Nephron (organoid): ENCODE measurements at regions not wholly inside any gene's neighbourhood (a gene's known extent, or its start where the extent isn't known, plus 50 kb on each side); places are given as distances from the start of the nearest gene placed in this dataset.

Experiments
- H3K27ac Mint-ChIP-seq, 3 experiments: 2 replicates each; pipeline ENCODE4 v1.8.0; 2020; ENCODE audit warnings: mixed read lengths in 3 of 3, mild to moderate bottlenecking in 2 of 3, moderate library complexity in 1 of 3
- H3K27me3 Mint-ChIP-seq: 2 replicates; pipeline ENCODE4 v1.8.0; 2021; ENCODE audit warnings: low read depth, mild to moderate bottlenecking, moderate library complexity, mixed read lengths
- H3K36me3 Mint-ChIP-seq: 2 replicates; pipeline ENCODE4 v1.8.0; 2020; ENCODE audit warnings: low read depth, mixed read lengths
- H3K4me1 Mint-ChIP-seq: 2 replicates; pipeline ENCODE4 v1.8.0; 2020; ENCODE audit warnings: mixed read lengths
- H3K4me3 Mint-ChIP-seq, 3 experiments: 2 replicates each; pipeline ENCODE4 v1.8.0; 2020; ENCODE audit warnings: mild to moderate bottlenecking in 3 of 3, mixed read lengths in 3 of 3, moderate library complexity in 2 of 3
- H3K9me3 Mint-ChIP-seq: 2 replicates; pipeline ENCODE4 v1.8.0; 2020; ENCODE audit warnings: mixed read lengths
- TF ChIP-seq, protein P1 (sequence below), 3 experiments: fragments of 200-600 bp; sonication (generic); IDR thresholded peaks; one replicate each; pipeline ENCODE4 v1.5.0; 2021; ENCODE audit warnings: antibody characterized with exemption in 3 of 3; ENCODE audit not compliant: unreplicated experiment in 3 of 3

DNA sequence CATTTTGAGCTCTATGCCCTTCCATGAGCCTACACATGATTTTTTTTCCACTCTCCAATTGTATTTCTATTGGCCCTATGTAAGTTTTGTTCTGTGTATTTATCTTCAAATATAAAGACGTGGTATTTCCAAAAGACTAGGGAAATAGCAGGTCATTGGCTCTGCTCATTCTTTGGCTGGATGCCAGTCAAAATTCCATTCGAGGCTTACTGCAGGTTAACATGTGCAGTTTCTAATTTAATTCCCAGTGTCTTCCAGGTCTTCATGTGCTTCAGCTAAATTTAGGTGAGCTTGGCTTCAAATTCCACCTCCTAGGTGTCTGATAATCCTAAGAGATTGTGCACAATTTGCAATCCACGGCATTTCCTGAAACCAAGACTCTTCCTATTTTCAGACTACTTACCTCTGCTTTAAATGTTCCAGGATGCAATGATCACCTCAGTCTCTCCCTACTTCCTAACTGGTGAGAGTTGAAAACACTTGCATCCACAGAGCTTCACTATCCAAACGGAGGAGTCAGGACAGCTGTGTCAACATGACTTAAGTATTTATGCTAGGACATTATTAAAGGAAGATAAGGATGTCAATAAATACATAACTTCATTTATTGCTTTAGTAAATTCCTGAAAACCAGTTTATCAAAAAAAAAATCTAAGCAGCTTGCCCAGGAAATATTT, 236.1 kb downstream of the COL12A1 start:
- no peaks in the 10 kb centered on the region for H3K27me3 Mint-ChIP-seq

DNA sequence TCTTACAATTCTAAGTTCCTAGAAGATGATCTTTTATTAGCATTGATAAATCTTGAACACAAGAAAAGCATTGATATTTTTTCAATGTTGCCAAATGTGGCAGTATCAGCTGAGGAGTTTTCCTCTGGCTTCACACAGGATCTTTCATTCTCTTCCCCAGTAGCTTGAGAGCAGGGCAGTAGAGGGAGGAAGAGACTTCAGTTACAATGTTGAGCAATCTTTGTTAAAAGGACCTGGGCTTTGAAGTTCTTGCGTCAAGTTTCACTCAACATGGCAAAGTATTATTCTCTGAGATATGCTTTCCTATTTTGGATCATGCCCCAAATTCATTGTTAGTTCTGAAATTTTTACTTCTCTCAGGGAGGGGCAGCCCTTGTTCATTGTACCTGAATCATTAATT, 238.0 kb downstream of the COL12A1 start:
- Mint-ChIP-seq H3K36me3 (no peaks in the 10 kb centered on the region), H3K27me3 (no peaks in the 10 kb centered on the region), H3K9me3 (peaks cover 26% of the 10 kb centered on the region), H3K4me3 (no peak overlapping the region), H3K4me1 (peaks cover 19% of the 10 kb centered on the region), H3K27ac (no peak overlapping the region)
- TF ChIP-seq, protein P1, sequence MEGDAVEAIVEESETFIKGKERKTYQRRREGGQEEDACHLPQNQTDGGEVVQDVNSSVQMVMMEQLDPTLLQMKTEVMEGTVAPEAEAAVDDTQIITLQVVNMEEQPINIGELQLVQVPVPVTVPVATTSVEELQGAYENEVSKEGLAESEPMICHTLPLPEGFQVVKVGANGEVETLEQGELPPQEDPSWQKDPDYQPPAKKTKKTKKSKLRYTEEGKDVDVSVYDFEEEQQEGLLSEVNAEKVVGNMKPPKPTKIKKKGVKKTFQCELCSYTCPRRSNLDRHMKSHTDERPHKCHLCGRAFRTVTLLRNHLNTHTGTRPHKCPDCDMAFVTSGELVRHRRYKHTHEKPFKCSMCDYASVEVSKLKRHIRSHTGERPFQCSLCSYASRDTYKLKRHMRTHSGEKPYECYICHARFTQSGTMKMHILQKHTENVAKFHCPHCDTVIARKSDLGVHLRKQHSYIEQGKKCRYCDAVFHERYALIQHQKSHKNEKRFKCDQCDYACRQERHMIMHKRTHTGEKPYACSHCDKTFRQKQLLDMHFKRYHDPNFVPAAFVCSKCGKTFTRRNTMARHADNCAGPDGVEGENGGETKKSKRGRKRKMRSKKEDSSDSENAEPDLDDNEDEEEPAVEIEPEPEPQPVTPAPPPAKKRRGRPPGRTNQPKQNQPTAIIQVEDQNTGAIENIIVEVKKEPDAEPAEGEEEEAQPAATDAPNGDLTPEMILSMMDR (IDR thresholded peaks at IDR 0.05; ENCODE audit: unreplicated experiment in 3 of 3), result no peak

More for the DNA sequence above, 236.1 kb downstream of the COL12A1 start:
- Mint-ChIP-seq H3K4me3 (no peak overlapping the region), H3K36me3 (no peaks in the 10 kb centered on the region), H3K27ac (peak overlapping the region; percentile 7 to 82 (median 20)), H3K9me3 (peaks cover 16% of the 10 kb centered on the region), H3K4me1 (peaks cover 29% of the 10 kb centered on the region)
- TF ChIP-seq, protein P1 (IDR thresholded peaks at IDR 0.05; ENCODE audit: unreplicated experiment in 3 of 3), result no peak

DNA sequence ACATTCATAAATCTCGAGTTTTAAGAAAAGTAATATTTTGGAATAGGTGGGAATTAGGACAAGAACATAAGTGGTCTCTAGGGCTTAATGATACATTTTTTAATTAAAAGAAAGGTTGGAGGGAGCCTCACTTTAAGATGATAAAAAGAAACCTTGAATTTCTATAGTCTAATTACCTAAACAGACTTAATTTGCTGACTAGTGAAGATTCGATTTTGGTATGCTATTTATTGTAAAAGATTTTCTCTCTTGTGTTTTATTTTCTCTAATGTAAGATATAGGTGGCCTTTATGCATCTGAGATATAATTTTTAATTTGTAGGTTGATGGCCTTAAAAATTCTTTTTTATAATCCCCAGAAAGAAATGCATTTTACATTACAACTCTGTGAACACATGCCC, 239.1 kb downstream of the COL12A1 start:
- no peaks in the 10 kb centered on the region for H3K27me3 Mint-ChIP-seq
- peaks cover 12% of the 10 kb centered on the region for H3K4me1 Mint-ChIP-seq
- H3K9me3 Mint-ChIP-seq, result peaks cover 30% of the 10 kb centered on the region
- TF ChIP-seq, protein P1 (IDR thresholded peaks at IDR 0.05; ENCODE audit: unreplicated experiment in 3 of 3), result no peak
- H3K4me3 Mint-ChIP-seq, result no peak overlapping the region
- H3K27ac Mint-ChIP-seq, result no peak overlapping the region
- H3K36me3 Mint-ChIP-seq, result no peaks in the 10 kb centered on the region

DNA sequence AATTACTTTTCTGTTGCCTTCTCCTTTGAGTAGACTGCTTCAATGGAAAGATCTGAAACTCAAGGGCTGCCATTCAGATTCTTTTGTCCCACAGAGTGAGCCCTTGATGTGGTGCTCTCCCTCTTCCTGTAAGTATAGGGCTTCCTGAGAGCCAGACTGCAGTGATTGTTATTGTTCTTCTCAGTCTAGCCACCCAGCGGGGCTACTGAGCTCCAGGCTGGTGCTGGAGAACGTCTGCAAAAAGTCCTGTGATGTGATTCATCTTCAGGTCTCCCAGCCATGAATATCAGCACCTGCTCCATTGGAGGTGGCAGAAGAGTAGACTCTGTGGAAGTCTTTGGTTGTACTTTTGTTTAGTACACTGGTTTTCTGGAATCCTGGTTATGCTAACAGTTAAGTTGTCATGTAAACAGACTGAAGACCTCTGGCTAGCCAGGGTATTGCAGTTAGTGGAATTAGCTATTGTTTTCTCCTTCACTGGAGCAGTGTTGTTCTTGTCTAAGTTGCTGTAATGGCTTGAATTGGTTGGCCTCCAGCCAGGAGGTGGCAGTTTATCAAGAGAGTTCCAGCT, 240.9 kb downstream of the COL12A1 start:
- Mint-ChIP-seq H3K9me3 (peaks cover 30% of the 10 kb centered on the region), H3K4me1 (peaks cover 10% of the 10 kb centered on the region), H3K27ac (no peak overlapping the region), H3K4me3 (no peak overlapping the region), H3K36me3 (no peaks in the 10 kb centered on the region), H3K27me3 (no peaks in the 10 kb centered on the region)
- TF ChIP-seq, protein P1 (IDR thresholded peaks at IDR 0.05; ENCODE audit: unreplicated experiment in 3 of 3), result no peak

DNA sequence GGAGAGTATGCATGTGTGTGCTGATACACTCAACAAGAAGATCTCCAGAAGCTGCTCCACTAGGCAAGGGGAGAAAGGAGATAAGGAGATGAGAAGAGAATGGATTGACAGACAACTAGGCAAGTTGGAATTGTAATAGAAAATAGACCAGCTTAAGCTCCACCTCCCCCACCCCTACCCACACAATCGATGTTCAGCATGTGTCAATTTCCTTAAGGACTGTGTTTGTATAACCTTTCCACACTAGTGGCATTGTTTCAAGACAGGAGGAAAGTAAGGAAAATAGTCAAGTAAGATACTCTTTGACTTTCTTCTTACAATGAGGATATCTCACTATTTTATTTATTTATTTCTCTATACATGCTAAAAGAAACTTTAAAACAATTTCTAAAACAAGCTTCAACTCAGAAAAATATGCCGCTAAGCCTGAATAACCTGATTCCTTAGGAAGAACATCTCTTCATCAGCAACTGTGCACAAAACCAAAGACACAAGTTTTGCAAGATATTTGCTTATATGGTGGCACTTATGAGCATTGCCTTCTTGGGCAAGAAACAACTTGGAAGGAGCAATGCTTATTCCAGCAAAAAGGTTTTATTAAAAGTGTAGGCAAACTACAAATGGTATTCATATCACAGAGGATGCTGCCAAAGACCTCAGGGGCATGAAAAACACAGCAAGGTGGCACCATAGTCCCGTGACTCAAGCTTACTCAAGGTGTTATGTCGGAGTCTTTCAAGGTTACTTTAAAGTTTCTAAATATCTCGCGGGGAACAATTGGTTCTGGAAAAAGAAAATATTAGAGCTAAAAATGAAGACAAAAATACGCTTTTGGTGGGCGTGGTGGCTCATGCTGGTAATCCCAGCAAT, 249.1 kb downstream of the COL12A1 start:
- H3K9me3 Mint-ChIP-seq, result peaks cover 11% of the 10 kb centered on the region
- no peak overlapping the region for H3K4me3 Mint-ChIP-seq
- H3K4me1 Mint-ChIP-seq, result no peaks in the 10 kb centered on the region
- no peaks in the 10 kb centered on the region for H3K36me3 Mint-ChIP-seq
- no peak overlapping the region for H3K27ac Mint-ChIP-seq
- TF ChIP-seq, protein P1 (IDR thresholded peaks at IDR 0.05; ENCODE audit: unreplicated experiment in 3 of 3), result no peak
- no peaks in the 10 kb centered on the region for H3K27me3 Mint-ChIP-seq
